Cardiac septum (tissue), 1 donor: ENCODE measurements at regions not wholly inside any gene's neighbourhood (a gene's known extent, or its start where the extent isn't known, plus 50 kb on each side); places are given as distances from the start of the nearest gene placed in this dataset.
"Not testable (repeated sequence)": the region's sequence is repeated elsewhere in the genome, so short reads cannot be mapped to it uniquely, and the experiment has no call there.

ENCODE experiments used
- DNase-seq: peaks from one replicate; pipeline ENCODE4 v3.0.0-alpha.2; 2020; ENCODE audit warnings: low spot score
- intact Hi-C: fragments of 100-400 bp; cut with DNase I; formaldehyde crosslinking; loops from one replicate; pipeline ENCODE4 v1.14.0; 2022
- donor health status: DM: no; HTN: no; CAD: no.

DNA sequence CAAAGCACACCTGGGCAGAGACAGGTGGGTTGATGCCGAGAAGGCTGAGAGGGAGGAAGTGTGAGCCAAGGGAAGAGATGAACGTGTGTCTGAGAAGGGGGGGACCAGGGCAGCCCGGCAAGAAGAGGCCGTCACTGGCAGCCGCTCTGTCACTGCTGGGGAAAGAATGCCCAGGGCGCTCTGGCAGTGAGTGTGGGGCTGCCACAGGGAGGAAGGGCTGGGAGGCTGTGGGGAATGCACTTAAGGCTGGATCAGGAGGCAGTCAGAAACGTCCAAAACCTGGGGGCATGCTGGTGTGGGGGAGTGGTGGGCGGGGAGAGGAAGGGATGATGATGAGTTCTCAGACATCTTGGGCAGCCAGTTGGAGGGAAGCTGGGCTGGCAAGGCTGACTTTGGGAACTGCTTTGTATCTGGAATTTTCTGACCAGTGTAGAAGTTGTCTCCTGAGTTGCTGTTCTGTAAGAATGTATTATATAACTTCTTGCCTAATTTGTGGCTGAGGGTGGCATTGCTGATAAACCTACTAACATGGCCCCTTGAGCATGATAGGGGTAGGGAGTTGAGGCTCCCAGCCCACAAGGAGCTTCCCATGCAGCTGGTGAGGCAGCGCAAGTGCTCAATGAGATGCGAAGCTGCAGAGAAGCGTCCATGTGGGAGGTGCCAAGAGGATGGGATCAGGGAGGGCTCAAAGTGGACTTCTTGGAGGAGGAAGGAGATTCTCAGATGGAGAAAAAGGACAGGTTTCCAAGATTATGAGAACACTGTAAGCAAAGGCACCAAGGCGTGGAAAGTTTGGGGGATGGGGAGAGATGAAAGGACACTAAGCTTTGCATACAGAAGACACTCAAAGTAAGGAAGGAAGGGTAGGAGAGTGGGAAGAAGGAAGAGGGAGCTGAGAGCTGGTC is 185.1 kb upstream of the HAAO start:
- peak; percentile 67 for DNase-seq
- intact Hi-C loops, result loop anchor here (5.0 kb wide), 3 partner anchors 45 to 510 kb away; no protein-coding TSS in a partner anchor

DNA sequence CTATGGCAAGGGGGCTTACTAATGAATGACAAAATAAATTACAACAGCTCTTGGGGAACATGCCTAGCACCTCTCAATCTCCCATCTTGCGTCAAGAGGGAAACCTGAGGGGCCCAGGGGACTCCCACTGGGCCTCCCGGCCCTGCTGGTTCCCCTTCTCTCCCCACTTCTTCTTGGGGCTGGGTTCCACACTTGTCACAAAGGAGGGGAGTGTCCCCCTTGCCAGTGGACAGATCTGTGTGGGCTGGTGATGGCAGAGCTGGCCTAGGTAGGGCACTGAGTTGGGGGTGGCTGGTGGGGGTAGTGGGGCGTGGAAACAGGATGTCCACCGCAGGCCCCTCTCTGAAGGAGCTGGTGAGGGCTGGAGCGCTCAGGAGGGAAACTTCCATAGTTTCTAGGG is 184.0 kb upstream of the HAAO start:
- intact Hi-C loops, result loop anchor here (5.0 kb wide), 3 partner anchors 46 to 511 kb away; no protein-coding TSS in a partner anchor
- peak; percentile 62 for DNase-seq

DNA sequence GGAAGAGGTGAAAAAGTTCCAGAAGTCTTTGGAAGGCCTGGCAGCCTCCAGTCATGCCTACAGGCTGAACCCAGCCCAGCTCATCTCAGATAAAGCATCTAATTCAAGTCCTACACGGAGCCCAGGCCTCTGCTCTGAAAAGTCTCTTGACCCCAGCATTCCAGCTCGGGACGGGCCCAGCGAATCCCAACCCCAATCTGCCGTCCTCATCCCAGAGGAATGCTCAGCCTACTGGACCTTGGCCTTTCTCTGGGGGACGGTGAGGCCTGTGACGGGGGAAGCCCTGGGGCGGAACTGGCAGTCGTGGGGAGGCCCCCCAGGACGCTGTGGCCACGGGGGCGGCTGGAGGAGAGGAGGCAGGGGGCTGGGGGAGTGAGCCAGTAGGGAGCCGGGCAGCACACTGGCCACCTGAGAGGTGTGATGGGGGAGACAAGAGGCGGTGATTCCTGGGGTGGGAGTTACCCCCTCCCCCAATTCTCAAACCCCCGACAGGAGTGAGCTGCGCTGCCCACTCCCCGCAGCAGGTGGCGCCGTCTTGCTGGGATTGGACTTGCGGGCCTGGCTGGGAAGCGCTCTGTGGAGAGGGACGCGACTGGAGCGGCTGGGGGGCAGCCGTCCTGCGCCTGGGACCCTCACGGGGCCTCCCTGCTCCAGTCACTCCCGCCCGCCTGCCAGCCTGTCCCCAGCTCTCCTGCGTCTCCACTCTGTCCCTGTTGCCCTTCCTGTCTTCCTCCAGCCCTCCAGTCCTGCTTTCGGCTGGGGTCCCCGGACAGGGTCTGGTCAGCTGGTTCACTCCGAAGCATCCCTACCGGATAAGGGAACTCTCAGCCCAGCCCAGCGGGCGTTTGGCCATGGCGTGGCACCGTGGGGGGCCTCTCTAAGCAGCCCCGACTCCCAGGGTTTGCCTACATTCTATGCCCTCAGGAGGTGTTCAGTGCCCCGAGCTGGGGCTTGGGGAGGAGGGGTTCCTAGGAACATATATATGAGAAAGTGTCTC is 182.6 kb upstream of the HAAO start:
- intact Hi-C loops, result loop anchor here (2.0 to 5.0 kb wide), 4 partner anchors 47 to 512 kb away; no protein-coding TSS in a partner anchor
- peak; percentile 90 for DNase-seq

DNA sequence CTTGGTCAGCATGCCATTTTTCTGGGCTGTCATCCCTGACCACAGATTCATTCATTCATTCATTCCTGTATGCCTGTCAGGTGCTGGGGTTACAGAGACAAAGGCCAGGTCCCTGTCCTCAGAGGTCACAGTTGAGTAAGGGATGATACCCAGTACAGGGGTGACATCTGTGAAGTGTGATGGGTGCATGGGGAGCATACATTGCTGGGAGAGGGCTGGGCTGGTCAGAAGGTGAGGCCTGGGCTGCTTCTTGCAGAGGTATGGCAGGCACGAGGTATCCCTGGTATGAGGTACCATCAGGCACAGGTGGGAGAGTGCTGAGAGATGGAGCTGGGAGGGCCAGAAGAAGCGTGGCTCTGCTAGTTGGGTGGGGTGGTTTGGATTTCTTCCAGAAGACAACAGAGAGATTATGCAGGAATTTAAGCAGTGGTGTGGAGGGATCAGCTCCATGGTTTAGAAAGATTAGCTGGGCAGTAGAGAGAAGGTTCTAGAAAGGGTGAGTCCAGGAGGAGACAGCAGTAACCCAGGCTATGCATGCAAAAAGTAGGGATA is 181.9 kb upstream of the HAAO start:
- DNase-seq, result peak; percentile 39
- intact Hi-C loops, result loop anchor here (2.0 kb wide), 1 partner anchor 255 kb away; no protein-coding TSS in a partner anchor

DNA sequence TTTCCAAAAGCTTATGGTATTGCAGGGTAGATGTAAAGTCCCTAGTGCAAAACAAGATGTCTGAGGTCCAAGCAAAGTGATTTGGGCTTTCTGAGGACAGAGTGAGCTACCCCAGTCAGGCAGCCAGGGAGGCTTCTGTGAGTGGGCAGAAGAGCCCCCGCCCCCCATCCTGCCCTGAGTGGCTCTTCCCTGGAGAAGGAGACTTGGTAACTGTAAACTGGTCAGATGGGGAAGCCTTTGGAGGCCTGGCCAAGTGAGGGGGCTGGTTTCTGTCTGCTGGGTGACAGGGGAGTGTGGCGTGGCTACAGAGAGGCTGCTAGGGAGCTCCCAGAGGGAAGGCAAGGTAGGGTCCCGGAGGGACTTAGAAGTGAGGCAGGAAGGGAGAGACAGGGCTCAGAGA is 181.3 kb upstream of the HAAO start:
- intact Hi-C loops, result loop anchor here (2.0 kb wide), 1 partner anchor 255 kb away; no protein-coding TSS in a partner anchor
- peak; percentile 17 for DNase-seq

DNA sequence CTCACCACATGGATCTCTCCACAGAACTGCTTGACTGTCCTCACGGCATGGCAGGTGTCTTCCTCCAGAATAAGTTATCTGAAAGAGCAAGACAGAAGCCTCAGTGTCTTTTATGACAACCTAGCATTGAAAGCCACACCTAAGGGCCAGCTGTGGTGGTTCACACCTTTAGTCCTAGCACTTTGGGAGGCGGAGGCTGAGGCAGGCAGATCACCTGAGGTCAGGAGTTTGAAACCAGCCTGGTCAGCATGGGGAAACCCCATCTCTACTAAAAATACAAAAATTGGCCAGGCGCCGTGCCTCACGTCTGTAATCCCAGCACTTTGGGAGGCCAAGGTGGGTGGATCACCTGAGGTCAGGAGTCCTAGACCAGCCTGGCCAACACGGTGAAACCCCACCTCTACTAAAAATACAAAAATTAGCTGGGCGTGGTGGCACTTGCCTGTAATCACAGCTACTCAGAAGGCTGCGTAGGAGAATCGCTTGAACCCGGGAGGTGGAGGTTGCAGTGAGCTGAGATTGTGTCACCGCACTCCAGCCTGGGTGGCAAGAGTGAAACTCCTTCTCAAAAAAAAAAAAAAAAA is 180.6 kb upstream of the HAAO start:
- DNase-seq, result peak; percentile 22
- intact Hi-C loops, result not testable (repeated sequence)

DNA sequence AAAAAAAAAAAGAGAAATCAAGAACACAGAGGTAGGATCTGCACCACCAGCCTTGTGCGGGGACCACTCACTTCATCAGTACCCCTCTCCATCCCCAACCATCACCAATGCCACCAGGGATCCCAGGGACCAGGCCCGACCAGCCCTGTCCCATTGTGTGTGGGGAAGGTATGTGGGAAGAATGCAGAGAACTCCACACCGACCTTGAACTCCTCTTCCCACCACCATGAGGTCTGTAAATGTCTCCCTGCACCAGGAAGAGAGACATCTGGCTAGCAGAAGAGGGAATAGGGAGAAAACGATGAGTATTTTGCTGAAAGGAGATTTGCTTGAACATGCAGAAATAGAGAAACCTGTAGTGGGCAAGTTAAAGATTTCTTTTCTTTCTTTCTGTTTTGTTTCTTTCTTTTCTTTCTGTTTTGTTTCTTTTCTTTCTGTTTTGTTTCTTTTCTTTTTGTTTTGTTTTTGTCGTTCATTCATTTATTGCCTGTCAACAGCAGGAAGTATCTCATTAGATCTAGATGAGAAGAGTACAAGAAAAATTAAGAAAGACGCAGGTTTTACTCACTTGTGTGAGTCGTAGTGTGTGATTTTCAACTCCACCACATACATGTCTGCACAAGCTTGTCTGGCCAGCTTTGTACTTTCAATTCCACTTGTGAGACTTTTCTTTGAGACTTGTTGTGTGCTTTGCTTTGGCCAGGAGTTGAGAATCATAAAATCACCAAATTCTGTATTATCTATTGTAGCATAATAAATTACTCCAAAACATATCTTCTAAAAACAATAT is 179.8 kb upstream of the HAAO start:
- intact Hi-C loops, result no loop called here
- no peak for DNase-seq

DNA sequence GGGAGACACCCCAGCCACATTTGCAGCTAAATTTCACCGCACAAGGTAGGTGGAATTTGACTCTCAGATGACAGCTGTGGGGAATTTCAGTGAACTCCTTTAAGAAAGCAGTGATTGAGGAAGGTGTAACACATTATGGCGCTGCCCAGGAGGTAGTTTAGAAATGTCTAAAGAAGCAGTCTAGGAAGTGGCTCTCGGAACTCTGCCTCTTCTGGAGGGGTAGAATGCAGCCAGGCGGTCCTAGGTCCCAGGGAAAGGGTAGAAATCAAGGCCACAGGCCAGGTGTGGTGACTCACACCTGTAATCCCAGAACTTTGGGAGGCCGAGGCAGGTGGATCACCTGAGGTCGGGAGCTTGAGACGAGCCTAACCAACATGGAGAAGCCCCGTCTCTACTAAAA is 179.0 kb upstream of the HAAO start:
- DNase-seq, result peak; percentile 31
- intact Hi-C loops, result no loop called here

DNA sequence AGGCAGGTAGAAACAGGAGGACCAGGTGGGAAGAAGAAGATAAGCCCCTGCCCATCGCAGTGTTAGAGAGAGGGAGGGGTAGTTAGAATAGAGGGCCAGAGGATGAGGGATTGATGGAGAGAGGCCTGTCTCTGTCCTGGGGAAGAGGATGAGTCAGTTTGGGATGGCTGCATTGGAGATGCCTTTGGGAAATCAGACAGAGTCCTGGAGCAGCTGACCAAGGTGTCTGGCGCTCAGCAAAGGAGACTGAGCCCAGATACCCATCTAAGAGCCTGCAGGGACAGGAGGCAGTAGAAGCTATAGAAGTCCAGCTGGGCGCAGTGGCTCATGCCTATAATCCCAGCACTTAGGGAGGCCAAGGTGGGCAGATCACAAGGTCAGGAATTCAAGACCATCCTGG is 177.8 kb upstream of the HAAO start:
- intact Hi-C loops, result no loop called here
- peak; percentile 66 for DNase-seq

DNA sequence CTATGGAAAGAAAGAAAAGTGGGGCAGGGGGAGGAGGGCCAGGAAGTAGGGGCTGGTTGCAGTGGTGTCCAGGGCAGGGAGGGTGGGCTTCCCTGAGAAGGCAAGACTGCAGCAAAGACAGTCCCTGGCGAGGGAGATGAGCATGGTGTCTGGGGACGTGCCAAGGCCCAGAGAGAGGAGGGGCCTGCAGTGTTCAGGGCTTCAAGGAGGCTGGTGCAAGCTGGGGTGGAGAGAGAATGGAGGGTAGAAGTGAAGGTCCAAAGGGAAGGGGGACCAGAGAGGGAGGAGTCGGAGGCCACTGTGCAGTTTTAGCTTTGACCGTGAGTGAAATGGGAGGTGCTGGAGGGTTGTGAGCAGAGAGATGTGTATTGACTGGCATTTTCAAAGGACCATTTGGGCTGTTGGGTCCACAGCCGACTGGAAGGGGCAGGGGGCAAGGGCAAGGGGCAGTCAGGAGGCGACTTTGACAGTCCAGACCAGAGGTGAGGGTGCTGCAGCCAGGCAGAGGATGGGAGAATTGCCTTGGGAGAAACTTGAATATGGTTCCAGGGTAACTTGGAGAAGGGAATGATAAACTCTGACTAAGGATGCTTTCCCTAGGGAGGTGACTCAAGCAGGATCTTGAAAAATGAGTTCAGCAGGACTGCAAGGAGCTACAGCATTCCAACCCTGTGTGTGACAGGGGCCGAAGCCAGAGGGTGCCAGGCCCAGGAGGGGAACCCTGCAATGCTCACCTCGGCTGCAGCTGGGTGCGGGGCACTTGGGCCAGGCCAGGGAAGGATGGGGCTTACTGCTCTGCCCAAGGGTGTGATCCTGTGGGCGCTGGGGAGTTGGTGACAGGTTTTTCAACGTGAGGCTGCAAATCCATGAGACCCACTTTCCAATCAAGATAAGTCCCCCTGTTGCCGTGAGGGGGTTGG is 177.1 kb upstream of the HAAO start:
- intact Hi-C loops, result no loop called here
- peak; percentile 67 for DNase-seq

DNA sequence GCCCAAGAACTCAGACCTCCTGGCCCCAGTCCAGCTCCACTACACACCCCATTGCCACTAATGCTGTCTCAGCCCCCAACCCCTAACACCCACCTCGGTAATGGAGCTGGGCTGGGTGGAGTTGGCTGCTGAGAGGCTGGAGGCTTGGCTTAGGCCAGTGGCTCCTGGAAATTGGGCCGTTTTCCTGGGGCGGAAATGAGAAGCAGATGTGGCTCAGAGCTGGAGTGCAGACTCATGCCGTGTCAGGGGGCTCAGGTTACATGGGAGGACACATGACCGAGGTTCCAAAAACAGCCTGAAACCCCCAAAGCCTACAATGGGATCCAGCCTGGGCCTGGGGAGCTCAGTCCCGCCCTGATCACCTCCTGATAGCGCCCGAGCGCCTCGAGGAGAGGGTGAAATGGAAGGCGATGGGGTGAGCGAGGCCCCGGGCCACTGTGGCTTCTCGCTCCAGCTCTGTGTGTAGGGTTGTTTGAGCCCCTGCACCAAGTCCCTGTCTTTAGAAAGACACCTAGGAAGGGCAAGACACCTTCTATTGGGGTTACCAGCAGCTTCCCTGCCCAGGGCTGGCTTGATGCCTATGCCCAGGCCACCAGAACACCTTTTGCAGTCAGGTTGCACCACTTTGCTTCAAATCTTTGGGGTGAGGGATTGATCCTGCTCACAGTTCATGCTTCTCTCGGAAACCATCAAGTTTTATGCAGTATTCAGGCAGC is 175.7 kb upstream of the HAAO start:
- intact Hi-C loops, result no loop called here
- DNase-seq, result peak; percentile 86

DNA sequence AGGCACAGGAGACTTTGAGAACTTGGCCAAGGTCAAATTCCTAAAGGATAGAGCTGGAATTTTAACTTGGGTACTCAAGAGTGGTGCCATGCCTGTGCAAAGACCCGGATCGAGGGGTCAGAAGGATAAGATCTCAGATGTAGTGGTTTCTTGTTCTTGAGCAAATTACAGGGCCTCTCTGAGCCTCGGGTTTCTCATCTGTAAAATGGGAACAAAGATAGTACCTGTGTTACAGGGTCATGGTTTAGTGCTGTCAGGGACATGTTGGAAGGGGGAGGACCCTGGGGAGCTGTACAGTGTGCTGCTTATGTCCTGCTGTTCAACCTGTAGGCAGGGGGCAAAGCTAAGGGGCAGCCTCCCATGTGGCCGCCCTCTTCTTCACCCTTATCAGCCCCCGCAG is 173.5 kb upstream of the HAAO start:
- intact Hi-C loops, result no loop called here
- no peak for DNase-seq

DNA sequence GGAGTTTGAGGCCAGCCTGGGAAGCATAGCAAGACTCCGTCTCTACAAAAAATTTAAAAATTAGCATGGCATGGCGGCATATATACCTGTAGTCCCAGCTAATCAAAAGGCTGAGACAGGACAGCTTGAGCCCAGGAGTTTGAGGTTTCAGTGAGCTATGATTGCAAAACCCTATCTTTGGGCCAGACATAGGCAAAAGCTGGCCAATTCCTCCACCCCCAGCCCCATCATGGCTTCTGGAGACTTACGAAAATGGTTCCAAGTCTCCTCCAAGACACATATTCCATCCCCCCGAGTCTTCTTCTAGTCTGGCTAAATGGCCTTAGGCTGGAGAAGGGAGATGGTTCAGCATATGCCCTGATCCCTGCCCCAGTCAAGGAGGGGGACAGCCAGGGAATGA is 172.8 kb upstream of the HAAO start:
- intact Hi-C loops, result no loop called here
- DNase-seq, result no peak

DNA sequence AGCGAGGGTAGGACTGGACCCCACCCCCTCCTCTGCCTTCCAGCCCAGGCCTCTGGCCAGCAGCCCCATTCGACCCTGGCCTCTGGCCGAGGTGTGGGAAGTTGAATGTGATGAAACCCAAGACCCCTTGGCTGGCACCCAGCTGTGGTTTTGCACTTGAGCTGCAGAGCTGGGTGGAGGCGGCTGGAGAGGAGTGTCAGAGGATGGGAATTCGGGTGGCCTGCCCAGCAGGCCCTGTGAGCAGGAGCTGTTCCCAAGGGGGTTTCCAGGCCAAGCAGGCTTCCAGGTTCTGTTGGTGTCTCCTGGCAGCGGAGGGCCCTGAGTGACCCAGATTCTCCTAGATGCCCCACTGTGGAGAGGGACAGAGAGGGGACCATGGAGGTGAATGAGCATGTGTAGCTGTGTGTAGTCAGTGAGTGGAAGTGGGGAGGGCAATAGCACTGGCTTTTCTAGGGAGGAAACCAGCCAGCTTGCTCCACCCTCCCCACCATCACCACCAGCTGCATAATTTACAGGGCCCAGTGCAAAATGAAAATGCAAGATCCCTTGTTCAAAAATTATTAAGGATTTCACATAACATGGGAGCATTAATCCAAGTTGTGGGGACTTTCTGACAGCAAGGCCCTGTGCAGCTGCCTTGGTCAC is 172.2 kb upstream of the HAAO start:
- intact Hi-C loops, result loop anchor here (5.0 kb wide), 2 partner anchors 108 to 123 kb away; no protein-coding TSS in a partner anchor
- peak; percentile 84 for DNase-seq

DNA sequence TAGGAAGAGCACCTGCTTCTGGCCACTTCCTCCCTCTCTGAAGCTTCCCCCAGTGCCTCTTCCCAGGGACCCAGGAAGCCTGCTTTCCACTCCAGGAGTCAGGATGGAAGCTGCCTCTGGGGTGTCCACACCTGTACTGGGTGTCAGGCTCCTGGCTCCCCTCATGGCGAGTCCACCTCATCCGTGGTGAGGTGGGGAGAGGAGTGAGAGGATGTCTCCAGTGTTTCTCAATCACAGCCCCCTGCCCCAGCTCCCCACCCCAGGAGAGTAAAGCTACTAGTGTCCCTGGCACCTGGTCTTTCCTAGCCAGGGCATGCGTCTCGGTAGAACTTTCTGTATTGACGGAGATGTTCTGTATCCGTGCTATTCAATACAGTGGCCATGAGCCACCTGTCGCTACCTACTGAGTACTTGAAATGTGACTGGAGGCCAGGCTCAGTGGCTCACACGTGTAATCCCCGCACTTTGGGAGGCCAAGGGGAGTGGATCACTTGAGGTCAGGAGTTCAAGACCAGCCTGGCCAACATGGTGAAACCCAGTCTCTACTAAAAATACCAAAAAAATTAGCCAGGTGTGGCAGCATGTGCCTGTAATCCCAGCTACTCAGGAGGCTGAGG is 171.2 kb upstream of the HAAO start:
- DNase-seq, result no peak
- intact Hi-C loops, result loop anchor here (5.0 kb wide), 2 partner anchors 109 to 124 kb away; no protein-coding TSS in a partner anchor

DNA sequence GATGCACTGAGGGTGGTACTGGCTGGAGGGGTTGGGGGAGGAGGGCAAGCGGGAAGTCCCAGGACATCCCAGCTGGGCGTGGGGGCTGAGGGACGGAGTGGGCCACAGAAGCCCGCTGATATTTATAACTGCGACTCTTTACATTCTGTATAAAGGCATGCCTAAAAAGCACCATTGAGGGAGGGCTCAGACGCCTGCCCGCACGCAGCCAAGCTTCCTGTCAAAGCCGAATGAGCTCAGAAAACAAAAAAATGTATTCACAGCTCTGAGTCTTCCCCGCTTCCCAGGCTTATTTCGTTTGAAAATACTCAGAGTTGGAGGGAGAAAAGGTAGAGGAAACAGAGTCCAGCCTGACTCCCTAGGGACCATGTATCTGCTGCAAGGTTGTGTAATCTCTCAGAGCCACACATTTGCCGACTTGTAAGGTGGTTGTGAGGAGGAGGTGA is 170.1 kb upstream of the HAAO start:
- intact Hi-C loops, result loop anchor here (5.0 kb wide), 2 partner anchors 110 to 125 kb away; no protein-coding TSS in a partner anchor

More for the DNA sequence above, 170.1 kb upstream of the HAAO start:
- no peak for DNase-seq
